ENCODE measurements at regions not wholly inside any gene's neighbourhood (a gene's known extent, or its start where the extent isn't known, plus 50 kb on each side); places are given as distances from the start of the nearest gene placed in this dataset.

DNA sequence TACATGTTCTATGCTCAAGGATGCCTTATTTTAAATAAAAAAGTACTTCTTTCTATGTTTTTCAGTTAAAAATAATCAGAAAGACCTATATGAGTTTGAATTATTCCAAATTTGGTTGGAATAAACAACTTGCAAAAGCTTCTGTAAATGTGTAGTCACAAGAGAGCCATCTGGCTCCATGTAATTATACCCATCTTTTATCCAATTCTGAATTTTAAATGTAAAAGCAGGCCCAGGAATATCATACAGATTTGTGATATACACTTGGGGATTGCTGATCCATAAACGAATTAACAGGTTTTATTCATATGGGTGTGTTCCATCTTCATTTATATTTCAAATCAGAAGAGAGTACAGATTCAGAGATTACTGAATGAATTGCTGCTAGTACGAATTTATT is 329.2 kb upstream of the LRFN5 start:
- TF ChIP-seq ZNF274 (IDR thresholded peaks at IDR 0.05; ENCODE audit: low read depth, low read length) (no peak), YY1 (IDR thresholded peaks at IDR 0.05; ENCODE audit: insufficient read depth, insufficient read length) (no peak), SUZ12 (IDR thresholded peaks at IDR 0.05; ENCODE audit: extremely low read depth, insufficient read depth, insufficient read length) (no peak)
